ENCODE measurements at regions not wholly inside any gene's neighbourhood (a gene's known extent, or its start where the extent isn't known, plus 50 kb on each side); places are given as distances from the start of the nearest gene placed in this dataset.

GRCh38 chr9:13377171-13377925 lies 97.9 kb upstream of the MPDZ start:
- no peak overlapping the region for H3K4me3 ChIP-seq
- no peaks in the 10 kb centered on the region for H3K4me1 ChIP-seq (ENCODE audit: control insufficient read depth in 5 of 5, insufficient read depth in 5 of 5, low read length in 5 of 5)
- no peak overlapping the region for H3K27ac ChIP-seq (ENCODE audit: low read depth in 1 of 2, low read length in 1 of 2)
- peaks cover 0 to 2% (median 0%) of the 10 kb centered on the region in 4 donors for H3K9me3 ChIP-seq (ENCODE audit: control insufficient read depth in 4 of 4, insufficient read depth in 3 of 4, low read length in 3 of 4)
- no peaks in the 10 kb centered on the region for H3K36me3 ChIP-seq (ENCODE audit: control insufficient read depth in 4 of 4, insufficient read depth in 4 of 4, low read length in 4 of 4)
- no peak overlapping the region for H3K9ac ChIP-seq (ENCODE audit: insufficient read depth in 1 of 2, low read length in 2 of 2)
- H3K27me3 ChIP-seq (ENCODE audit: control insufficient read depth in 3 of 3, insufficient read depth in 3 of 3, low read length in 2 of 3) = no peaks in the 10 kb centered on the region
- no peak for DNase-seq
- no peak for ATAC-seq (ENCODE audit: insufficient read depth, low FRiP score)
- TF ChIP-seq, protein P1, sequence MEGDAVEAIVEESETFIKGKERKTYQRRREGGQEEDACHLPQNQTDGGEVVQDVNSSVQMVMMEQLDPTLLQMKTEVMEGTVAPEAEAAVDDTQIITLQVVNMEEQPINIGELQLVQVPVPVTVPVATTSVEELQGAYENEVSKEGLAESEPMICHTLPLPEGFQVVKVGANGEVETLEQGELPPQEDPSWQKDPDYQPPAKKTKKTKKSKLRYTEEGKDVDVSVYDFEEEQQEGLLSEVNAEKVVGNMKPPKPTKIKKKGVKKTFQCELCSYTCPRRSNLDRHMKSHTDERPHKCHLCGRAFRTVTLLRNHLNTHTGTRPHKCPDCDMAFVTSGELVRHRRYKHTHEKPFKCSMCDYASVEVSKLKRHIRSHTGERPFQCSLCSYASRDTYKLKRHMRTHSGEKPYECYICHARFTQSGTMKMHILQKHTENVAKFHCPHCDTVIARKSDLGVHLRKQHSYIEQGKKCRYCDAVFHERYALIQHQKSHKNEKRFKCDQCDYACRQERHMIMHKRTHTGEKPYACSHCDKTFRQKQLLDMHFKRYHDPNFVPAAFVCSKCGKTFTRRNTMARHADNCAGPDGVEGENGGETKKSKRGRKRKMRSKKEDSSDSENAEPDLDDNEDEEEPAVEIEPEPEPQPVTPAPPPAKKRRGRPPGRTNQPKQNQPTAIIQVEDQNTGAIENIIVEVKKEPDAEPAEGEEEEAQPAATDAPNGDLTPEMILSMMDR (IDR thresholded peaks at IDR 0.05; ENCODE audit: control extremely low read depth, extremely low read depth) = no peak
- 63 to 66% methylated on average over 3 of the region's 3 CpGs for WGBS, 2 donors

DNA sequence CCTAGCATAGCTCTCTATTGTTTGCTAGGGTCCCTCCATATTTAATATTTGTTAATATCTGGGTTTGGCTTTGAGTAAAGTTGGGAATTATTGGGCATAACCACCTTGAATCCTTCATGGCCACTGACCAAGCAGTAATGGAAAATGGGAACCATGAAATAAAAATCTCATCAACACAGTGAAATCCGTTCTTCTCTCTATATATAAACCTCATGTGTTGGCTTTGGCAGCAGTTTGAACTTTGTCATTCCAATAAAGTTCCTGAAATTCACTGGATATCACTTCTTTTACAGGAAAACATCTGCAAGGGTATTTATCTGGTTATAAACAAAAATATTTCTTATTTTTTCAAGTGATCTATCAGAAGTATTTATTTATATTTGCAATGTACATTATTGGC lies 93.0 kb upstream of the MPDZ start:
- DNase-seq (no peak), ATAC-seq (ENCODE audit: insufficient read depth, low FRiP score) (no peak)
- H3K27me3 ChIP-seq (ENCODE audit: control insufficient read depth in 3 of 3, insufficient read depth in 3 of 3, low read length in 2 of 3) = no peaks in the 10 kb centered on the region
- H3K27ac ChIP-seq (ENCODE audit: low read depth in 1 of 2, low read length in 1 of 2) = no peak overlapping the region
- 40 to 75% methylated on average over 1 of the region's 1 CpG for WGBS, 2 donors
- no peak overlapping the region for H3K4me3 ChIP-seq
- H3K36me3 ChIP-seq (ENCODE audit: control insufficient read depth in 4 of 4, insufficient read depth in 4 of 4, low read length in 4 of 4) = no peaks in the 10 kb centered on the region
- H3K4me1 ChIP-seq (ENCODE audit: control insufficient read depth in 5 of 5, insufficient read depth in 5 of 5, low read length in 5 of 5) = peaks cover 0 to 5% (median 0%) of the 10 kb centered on the region in 5 donors
- TF ChIP-seq, protein P1 (IDR thresholded peaks at IDR 0.05; ENCODE audit: control extremely low read depth, extremely low read depth) = no peak
- H3K9ac ChIP-seq (ENCODE audit: insufficient read depth in 1 of 2, low read length in 2 of 2) = no peak overlapping the region
- no peaks in the 10 kb centered on the region for H3K9me3 ChIP-seq (ENCODE audit: control insufficient read depth in 4 of 4, insufficient read depth in 3 of 4, low read length in 3 of 4)

- Histone ChIP-seq H3K4me1 (ENCODE audit: control insufficient read depth in 5 of 5, insufficient read depth in 5 of 5, low read length in 5 of 5) (peaks cover 0 to 5% (median 0%) of the 10 kb centered on the region in 5 donors), H3K27ac (ENCODE audit: low read depth in 1 of 2, low read length in 1 of 2) (no peak overlapping the region), H3K36me3 (ENCODE audit: control insufficient read depth in 4 of 4, insufficient read depth in 4 of 4, low read length in 4 of 4) (no peaks in the 10 kb centered on the region), H3K27me3 (ENCODE audit: control insufficient read depth in 3 of 3, insufficient read depth in 3 of 3, low read length in 2 of 3) (no peaks in the 10 kb centered on the region), H3K9me3 (ENCODE audit: control insufficient read depth in 4 of 4, insufficient read depth in 3 of 4, low read length in 3 of 4) (no peaks in the 10 kb centered on the region), H3K9ac (ENCODE audit: insufficient read depth in 1 of 2, low read length in 2 of 2) (no peak overlapping the region), H3K4me3 (no peak overlapping the region)
- TF ChIP-seq, protein P1 (IDR thresholded peaks at IDR 0.05; ENCODE audit: control extremely low read depth, extremely low read depth) = no peak
- DNase-seq = no peak
- 79 to 80% methylated on average over 4 of the region's 4 CpGs for WGBS, 2 donors
- no peak for ATAC-seq (ENCODE audit: insufficient read depth, low FRiP score)
Observed at GRCh38 chr9:13369431-13369830, 89.9 kb upstream of the MPDZ start.
